Right atrium auricular region (tissue), 2 donors: ENCODE measurements at regions not wholly inside any gene's neighbourhood (a gene's known extent, or its start where the extent isn't known, plus 50 kb on each side); places are given as distances from the start of the nearest gene placed in this dataset.

Experiments used
- DNase-seq: peaks from one replicate; pipeline ENCODE4 v3.0.0-alpha.2; 2019; ENCODE audit warnings: low spot score
- H3K27ac ChIP-seq, 2 donors: fragments of 200-600 bp; sonication (generic); 1 replicate in 1 of 2; 2 replicates in 1 of 2; pipeline ENCODE4 v1.5.1; 2016 to 2019
- H3K27me3 ChIP-seq, 2 donors: fragments of 200-600 bp; sonication (generic); one replicate each; pipeline versions ENCODE4 v1.5.1 to v1.6.0; 2017 to 2019
- H3K36me3 ChIP-seq: fragments of 200-600 bp; sonication (generic); one replicate; pipeline ENCODE4 v1.5.1; 2016
- H3K4me1 ChIP-seq, 2 donors: fragments of 200-600 bp; sonication (generic); one replicate each; pipeline versions ENCODE4 v1.5.1 to v1.6.0; 2017 to 2019
- H3K4me3 ChIP-seq, 2 donors: fragments of 200-600 bp; sonication (generic); 1 replicate in 1 of 2; 2 replicates in 1 of 2; pipeline ENCODE4 v1.5.1; 2017 to 2019; ENCODE audit warnings: mild to moderate bottlenecking in 1 of 2, moderate library complexity in 1 of 2
- H3K9me3 ChIP-seq, 2 donors: fragments of 200-600 bp; sonication (generic); one replicate each; pipeline ENCODE4 v1.5.1; 2019
- TF ChIP-seq, protein P1 (sequence below), 2 donors: fragments of 200-600 bp; sonication (generic); IDR thresholded peaks; one replicate each; pipeline ENCODE4 v1.5.1; 2019; ENCODE audit warnings: antibody characterized with exemption in 2 of 2

DNA sequence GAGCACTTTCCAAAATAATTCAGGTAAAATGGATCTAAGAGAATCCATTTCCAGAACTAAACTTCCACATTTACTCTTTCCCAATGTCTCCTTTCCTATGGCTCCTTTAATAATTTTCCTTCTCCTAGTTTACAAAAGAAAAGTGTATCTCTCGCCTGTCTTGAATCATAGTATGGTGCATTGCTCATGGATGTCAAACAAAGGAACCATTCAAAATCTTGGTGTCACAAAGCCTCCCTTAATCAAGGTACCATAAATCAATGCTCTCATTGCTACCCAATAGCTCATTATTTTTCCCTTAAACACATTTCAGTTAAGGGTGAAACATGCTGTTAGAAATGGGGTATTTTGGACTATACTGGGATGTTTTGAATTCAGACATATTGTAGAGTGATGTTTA is 57.6 kb upstream of the KCNMA1 start:
- H3K36me3 ChIP-seq: no peaks in the 10 kb centered on the region
- DNase-seq: no peak
- no peaks in the 10 kb centered on the region for H3K4me1 ChIP-seq
- H3K9me3 ChIP-seq: no peaks in the 10 kb centered on the region
- no peak overlapping the region for H3K4me3 ChIP-seq
- H3K27ac ChIP-seq: no peak overlapping the region
- H3K27me3 ChIP-seq: no peaks in the 10 kb centered on the region
- TF ChIP-seq, protein P1, sequence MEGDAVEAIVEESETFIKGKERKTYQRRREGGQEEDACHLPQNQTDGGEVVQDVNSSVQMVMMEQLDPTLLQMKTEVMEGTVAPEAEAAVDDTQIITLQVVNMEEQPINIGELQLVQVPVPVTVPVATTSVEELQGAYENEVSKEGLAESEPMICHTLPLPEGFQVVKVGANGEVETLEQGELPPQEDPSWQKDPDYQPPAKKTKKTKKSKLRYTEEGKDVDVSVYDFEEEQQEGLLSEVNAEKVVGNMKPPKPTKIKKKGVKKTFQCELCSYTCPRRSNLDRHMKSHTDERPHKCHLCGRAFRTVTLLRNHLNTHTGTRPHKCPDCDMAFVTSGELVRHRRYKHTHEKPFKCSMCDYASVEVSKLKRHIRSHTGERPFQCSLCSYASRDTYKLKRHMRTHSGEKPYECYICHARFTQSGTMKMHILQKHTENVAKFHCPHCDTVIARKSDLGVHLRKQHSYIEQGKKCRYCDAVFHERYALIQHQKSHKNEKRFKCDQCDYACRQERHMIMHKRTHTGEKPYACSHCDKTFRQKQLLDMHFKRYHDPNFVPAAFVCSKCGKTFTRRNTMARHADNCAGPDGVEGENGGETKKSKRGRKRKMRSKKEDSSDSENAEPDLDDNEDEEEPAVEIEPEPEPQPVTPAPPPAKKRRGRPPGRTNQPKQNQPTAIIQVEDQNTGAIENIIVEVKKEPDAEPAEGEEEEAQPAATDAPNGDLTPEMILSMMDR (IDR thresholded peaks at IDR 0.05): no peak

DNA sequence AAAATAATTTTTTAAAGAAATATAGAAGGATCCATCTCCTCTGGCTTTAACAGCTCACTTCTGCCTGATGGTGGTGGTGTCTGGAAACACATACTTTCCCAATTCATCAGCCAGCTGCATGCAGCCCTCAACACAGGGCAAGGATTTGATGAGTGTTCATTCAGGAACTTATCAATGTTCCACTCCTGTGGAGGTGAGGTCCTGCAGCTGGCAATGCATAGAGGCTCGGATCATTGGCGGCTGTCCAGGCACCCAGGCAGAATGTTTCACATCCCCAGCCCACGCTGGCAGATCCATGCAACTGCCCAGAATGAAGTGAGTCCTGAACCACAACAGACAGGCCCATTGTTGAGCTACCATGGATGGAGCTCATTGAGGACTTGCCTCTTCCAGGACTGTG is 55.2 kb upstream of the KCNMA1 start:
- Histone ChIP-seq H3K27ac (no peak overlapping the region), H3K4me1 (no peaks in the 10 kb centered on the region), H3K36me3 (no peaks in the 10 kb centered on the region), H3K27me3 (no peaks in the 10 kb centered on the region), H3K4me3 (no peak overlapping the region), H3K9me3 (no peaks in the 10 kb centered on the region)
- no peak for DNase-seq
- TF ChIP-seq, protein P1 (IDR thresholded peaks at IDR 0.05): no peak

DNA sequence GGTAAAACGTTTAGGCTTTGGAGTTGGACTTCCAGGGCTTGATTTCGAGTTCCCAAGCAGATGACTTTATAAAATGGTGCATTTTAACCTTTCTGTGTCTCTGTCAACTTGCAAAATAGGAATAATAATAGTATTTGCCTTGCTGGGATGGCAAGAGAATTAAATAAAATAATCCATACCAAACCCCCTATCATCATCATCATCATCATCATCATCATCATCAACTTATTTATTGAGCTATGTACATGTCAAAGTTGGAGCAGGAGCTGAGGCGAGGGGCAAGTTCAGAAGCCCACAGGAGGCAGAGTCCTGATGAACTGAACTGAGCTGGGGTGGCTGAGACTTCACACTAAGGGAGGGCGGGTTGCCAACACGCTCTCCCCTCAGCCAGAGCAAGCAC is 51.7 kb upstream of the KCNMA1 start:
- H3K36me3 ChIP-seq: no peaks in the 10 kb centered on the region
- no peaks in the 10 kb centered on the region for H3K9me3 ChIP-seq
- H3K4me3 ChIP-seq: no peak overlapping the region
- no peak overlapping the region for H3K27ac ChIP-seq
- no peaks in the 10 kb centered on the region for H3K4me1 ChIP-seq
- TF ChIP-seq, protein P1 (IDR thresholded peaks at IDR 0.05): no peak
- no peaks in the 10 kb centered on the region for H3K27me3 ChIP-seq
- no peak for DNase-seq

DNA sequence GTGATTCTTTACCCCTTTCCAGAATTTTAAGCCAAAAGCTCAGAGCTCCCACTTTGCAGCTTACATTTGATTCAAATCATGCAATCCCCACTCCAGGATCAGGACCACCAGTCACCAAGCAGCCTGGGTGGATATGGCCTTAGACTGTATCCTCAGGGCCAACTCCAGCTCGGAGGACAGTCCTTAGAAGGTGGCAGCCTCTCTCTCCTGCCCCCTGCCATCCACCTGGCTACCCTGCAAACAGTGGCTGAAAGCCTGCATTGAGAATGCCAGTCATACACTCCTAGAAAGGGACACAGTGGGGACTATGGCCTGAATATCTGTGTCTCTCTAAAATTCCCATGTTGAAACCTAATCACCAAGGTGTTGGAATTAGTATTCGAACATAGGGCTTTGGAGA is 50.0 kb upstream of the KCNMA1 start:
- Histone ChIP-seq H3K36me3 (no peaks in the 10 kb centered on the region), H3K4me1 (no peaks in the 10 kb centered on the region), H3K9me3 (no peaks in the 10 kb centered on the region), H3K27me3 (no peaks in the 10 kb centered on the region), H3K4me3 (no peak overlapping the region), H3K27ac (no peak overlapping the region)
- DNase-seq: no peak
- TF ChIP-seq, protein P1 (IDR thresholded peaks at IDR 0.05): no peak
